ENCODE measurements at regions not wholly inside any gene's neighbourhood (a gene's known extent, or its start where the extent isn't known, plus 50 kb on each side); places are given as distances from the start of the nearest gene placed in this dataset.

GRCh38 chr11:92061456-92062062 is 163.1 kb upstream of the FAT3 start:
- TF ChIP-seq, protein P1, sequence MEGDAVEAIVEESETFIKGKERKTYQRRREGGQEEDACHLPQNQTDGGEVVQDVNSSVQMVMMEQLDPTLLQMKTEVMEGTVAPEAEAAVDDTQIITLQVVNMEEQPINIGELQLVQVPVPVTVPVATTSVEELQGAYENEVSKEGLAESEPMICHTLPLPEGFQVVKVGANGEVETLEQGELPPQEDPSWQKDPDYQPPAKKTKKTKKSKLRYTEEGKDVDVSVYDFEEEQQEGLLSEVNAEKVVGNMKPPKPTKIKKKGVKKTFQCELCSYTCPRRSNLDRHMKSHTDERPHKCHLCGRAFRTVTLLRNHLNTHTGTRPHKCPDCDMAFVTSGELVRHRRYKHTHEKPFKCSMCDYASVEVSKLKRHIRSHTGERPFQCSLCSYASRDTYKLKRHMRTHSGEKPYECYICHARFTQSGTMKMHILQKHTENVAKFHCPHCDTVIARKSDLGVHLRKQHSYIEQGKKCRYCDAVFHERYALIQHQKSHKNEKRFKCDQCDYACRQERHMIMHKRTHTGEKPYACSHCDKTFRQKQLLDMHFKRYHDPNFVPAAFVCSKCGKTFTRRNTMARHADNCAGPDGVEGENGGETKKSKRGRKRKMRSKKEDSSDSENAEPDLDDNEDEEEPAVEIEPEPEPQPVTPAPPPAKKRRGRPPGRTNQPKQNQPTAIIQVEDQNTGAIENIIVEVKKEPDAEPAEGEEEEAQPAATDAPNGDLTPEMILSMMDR (IDR thresholded peaks at IDR 0.05): no peak
- TF ChIP-seq POLR2A (IDR thresholded peaks at IDR 0.05): no peak

All from ovary (tissue), 3 donors.